ENCODE measurements at regions not wholly inside any gene's neighbourhood (a gene's known extent, or its start where the extent isn't known, plus 50 kb on each side); places are given as distances from the start of the nearest gene placed in this dataset.
"Not testable (repeated sequence)": the region's sequence is repeated elsewhere in the genome, so short reads cannot be mapped to it uniquely, and the experiment has no call there.

DNA sequence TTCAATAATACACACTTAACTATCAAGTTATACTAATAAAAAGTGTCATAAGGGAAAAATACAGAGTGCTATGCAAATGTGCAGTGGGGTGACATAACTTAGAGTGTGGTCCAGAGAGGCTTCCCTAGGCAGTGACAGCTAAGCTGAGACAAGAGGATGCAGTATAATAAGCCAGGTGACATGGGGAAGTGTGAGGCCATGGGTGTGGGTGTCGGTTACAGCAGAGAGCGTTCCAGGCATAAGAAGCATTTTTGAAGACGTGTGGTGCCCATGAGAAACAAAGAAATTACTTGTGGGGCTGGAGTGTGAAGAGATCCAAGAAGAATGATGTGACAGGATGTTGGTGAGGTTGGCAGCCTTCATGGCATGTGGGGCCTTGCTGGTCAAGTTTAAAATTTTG is 78.1 kb upstream of the PICALM start:
- no peak for DNase-seq (ENCODE audit: low spot score in 2 of 2)
- TF ChIP-seq CTCF (IDR thresholded peaks at IDR 0.05) (no peak), POLR2AphosphoS5 (IDR thresholded peaks at IDR 0.05) (no peak), POLR2A (IDR thresholded peaks at IDR 0.05) (no peak), EP300 (IDR thresholded peaks at IDR 0.05) (no peak)
- H3K4me1 ChIP-seq = peaks cover 18% of the 10 kb centered on the region
- H3K4me3 ChIP-seq = no peak overlapping the region
- no peaks in the 10 kb centered on the region for H3K27me3 ChIP-seq
- H3K9me3 ChIP-seq = no peaks in the 10 kb centered on the region
- WGBS = 79% methylated on average over 3 of the region's 3 CpGs
- H3K36me3 ChIP-seq = no peaks in the 10 kb centered on the region
- no peak overlapping the region for H3K27ac ChIP-seq

GRCh38 chr11:86145439-86146156 is 76.7 kb upstream of the PICALM start:
- no peak for DNase-seq (ENCODE audit: low spot score in 2 of 2)
- Histone ChIP-seq H3K36me3 (no peaks in the 10 kb centered on the region), H3K9me3 (no peaks in the 10 kb centered on the region), H3K27ac (no peak overlapping the region), H3K4me1 (peaks cover 4% of the 10 kb centered on the region), H3K4me3 (no peak overlapping the region), H3K27me3 (no peaks in the 10 kb centered on the region)
- TF ChIP-seq CTCF (IDR thresholded peaks at IDR 0.05) (no peak), EP300 (IDR thresholded peaks at IDR 0.05) (no peak), POLR2AphosphoS5 (IDR thresholded peaks at IDR 0.05) (no peak), POLR2A (IDR thresholded peaks at IDR 0.05) (no peak)
- 90% methylated on average over 5 of the region's 5 CpGs for WGBS

- 84% methylated on average over 3 of the region's 3 CpGs for WGBS
- no peak for DNase-seq (ENCODE audit: low spot score in 2 of 2)
- Histone ChIP-seq H3K27ac (no peak overlapping the region), H3K36me3 (no peaks in the 10 kb centered on the region), H3K4me1 (no peaks in the 10 kb centered on the region), H3K27me3 (no peaks in the 10 kb centered on the region), H3K9me3 (no peaks in the 10 kb centered on the region), H3K4me3 (no peak overlapping the region)
- no peak for TF ChIP-seq CTCF (IDR thresholded peaks at IDR 0.05)
- TF ChIP-seq POLR2A (IDR thresholded peaks at IDR 0.05) = no peak
- TF ChIP-seq POLR2AphosphoS5 (IDR thresholded peaks at IDR 0.05) = no peak
- TF ChIP-seq EP300 (IDR thresholded peaks at IDR 0.05) = no peak
Observed at GRCh38 chr11:86144846-86145245, 76.0 kb upstream of the PICALM start.

GRCh38 chr11:86144087-86144486 is 75.2 kb upstream of the PICALM start:
- not testable (repeated sequence) for H3K4me3 ChIP-seq; H3K27me3 ChIP-seq; H3K36me3 ChIP-seq; H3K27ac ChIP-seq; H3K4me1 ChIP-seq; DNase-seq (ENCODE audit: low spot score in 2 of 2); H3K9me3 ChIP-seq
- 93% methylated on average over 9 of the region's 9 CpGs for WGBS

- H3K9me3 ChIP-seq = no peaks in the 10 kb centered on the region
- no peaks in the 10 kb centered on the region for H3K27me3 ChIP-seq
- WGBS = 93% methylated on average over 7 of the region's 7 CpGs
- no peaks in the 10 kb centered on the region for H3K4me1 ChIP-seq
- H3K27ac ChIP-seq = no peak overlapping the region
- no peak for DNase-seq (ENCODE audit: low spot score in 2 of 2)
- TF ChIP-seq POLR2A (IDR thresholded peaks at IDR 0.05) (no peak), CTCF (IDR thresholded peaks at IDR 0.05) (no peak), EP300 (IDR thresholded peaks at IDR 0.05) (no peak), POLR2AphosphoS5 (IDR thresholded peaks at IDR 0.05) (no peak)
- H3K36me3 ChIP-seq = no peaks in the 10 kb centered on the region
- no peak overlapping the region for H3K4me3 ChIP-seq
Observed at GRCh38 chr11:86143087-86144030, 74.5 kb upstream of the PICALM start.

All from suprapubic skin (tissue), 4 donors.